ENCODE measurements at regions not wholly inside any gene's neighbourhood (a gene's known extent, or its start where the extent isn't known, plus 50 kb on each side); places are given as distances from the start of the nearest gene placed in this dataset.

GRCh38 chr4:151991884-151992167, 231.0 kb upstream of the GATB start:
- intact Hi-C loops (cut with micrococcal nuclease; ENCODE audit: unreplicated experiment) = no loop called here
- Histone ChIP-seq H3K36me3 (ENCODE audit: control insufficient read depth, insufficient read depth, low read length) (no peaks in the 10 kb centered on the region), H3K4me3 (ENCODE audit: low read depth, low read length) (no peak overlapping the region), H3K27me3 (replicated peaks; ENCODE audit: control insufficient read depth, insufficient read depth, low read length) (no peaks in the 10 kb centered on the region), H3K9me3 (no peaks in the 10 kb centered on the region), H3K4me1 (peaks cover 8% of the 10 kb centered on the region; the same call in 1 of the 2 replicates)
- Mint-ChIP-seq H3K4me1 (ENCODE audit: low read depth, unreplicated experiment) (no peaks in the 10 kb centered on the region), H3K36me3 (ENCODE audit: insufficient read depth, unreplicated experiment) (no peaks in the 10 kb centered on the region), H3K4me3 (ENCODE audit: unreplicated experiment) (no peak overlapping the region), H3K9me3 (ENCODE audit: unreplicated experiment) (no peaks in the 10 kb centered on the region), H3K27ac (ENCODE audit: unreplicated experiment) (no peak overlapping the region), H3K27me3 (ENCODE audit: insufficient read depth, unreplicated experiment) (no peaks in the 10 kb centered on the region)
- ChIA-PET CTCF (no interaction called here), POLR2A (no interaction called here)
- no peak for TF ChIP-seq CTCF (IDR thresholded peaks at IDR 0.05; ENCODE audit: insufficient read depth in 1 of 2, low read depth in 1 of 2, low read length in 1 of 2, severe bottlenecking in 1 of 2, unreplicated experiment in 1 of 2)
- no TSS peak for BruUV-seq (replicated peaks)
- no peak for DNase-seq

- Mint-ChIP-seq H3K27ac (ENCODE audit: unreplicated experiment) (no peak overlapping the region), H3K36me3 (ENCODE audit: insufficient read depth, unreplicated experiment) (no peaks in the 10 kb centered on the region), H3K27me3 (ENCODE audit: insufficient read depth, unreplicated experiment) (no peaks in the 10 kb centered on the region), H3K9me3 (ENCODE audit: unreplicated experiment) (no peaks in the 10 kb centered on the region), H3K4me3 (ENCODE audit: unreplicated experiment) (no peak overlapping the region), H3K4me1 (ENCODE audit: low read depth, unreplicated experiment) (no peaks in the 10 kb centered on the region)
- no TSS peak for BruUV-seq (replicated peaks)
- intact Hi-C loops (cut with micrococcal nuclease; ENCODE audit: unreplicated experiment) = no loop called here
- ChIA-PET POLR2A (no interaction called here), CTCF (no interaction called here)
- H3K27me3 ChIP-seq (replicated peaks; ENCODE audit: control insufficient read depth, insufficient read depth, low read length) = no peaks in the 10 kb centered on the region
- TF ChIP-seq CTCF (IDR thresholded peaks at IDR 0.05; ENCODE audit: insufficient read depth in 1 of 2, low read depth in 1 of 2, low read length in 1 of 2, severe bottlenecking in 1 of 2, unreplicated experiment in 1 of 2) = no peak
- no peaks in the 10 kb centered on the region for H3K36me3 ChIP-seq (ENCODE audit: control insufficient read depth, insufficient read depth, low read length)
- DNase-seq = no peak
- H3K4me3 ChIP-seq (ENCODE audit: low read depth, low read length) = no peak overlapping the region
- H3K9me3 ChIP-seq = no peaks in the 10 kb centered on the region
- peaks cover 8% of the 10 kb centered on the region; the same call in 1 of the 2 replicates for H3K4me1 ChIP-seq
Measured at GRCh38 chr4:151991001-151991883, 230.4 kb upstream of the GATB start.

- no TSS peak for BruUV-seq (replicated peaks)
- POLR2A ChIA-PET = no interaction called here
- Mint-ChIP-seq H3K9me3 (ENCODE audit: unreplicated experiment) (no peaks in the 10 kb centered on the region), H3K36me3 (ENCODE audit: insufficient read depth, unreplicated experiment) (no peaks in the 10 kb centered on the region), H3K4me3 (ENCODE audit: unreplicated experiment) (no peak overlapping the region), H3K27ac (ENCODE audit: unreplicated experiment) (no peak overlapping the region), H3K4me1 (ENCODE audit: low read depth, unreplicated experiment) (no peaks in the 10 kb centered on the region), H3K27me3 (ENCODE audit: insufficient read depth, unreplicated experiment) (no peaks in the 10 kb centered on the region)
- no peak for DNase-seq
- TF ChIP-seq CTCF (IDR thresholded peaks at IDR 0.05; ENCODE audit: insufficient read depth in 1 of 2, low read depth in 1 of 2, low read length in 1 of 2, severe bottlenecking in 1 of 2, unreplicated experiment in 1 of 2) = no peak
- Histone ChIP-seq H3K9me3 (no peaks in the 10 kb centered on the region), H3K27me3 (replicated peaks; ENCODE audit: control insufficient read depth, insufficient read depth, low read length) (no peaks in the 10 kb centered on the region), H3K36me3 (ENCODE audit: control insufficient read depth, insufficient read depth, low read length) (no peaks in the 10 kb centered on the region), H3K4me3 (ENCODE audit: low read depth, low read length) (no peak overlapping the region), H3K4me1 (peaks cover 8% of the 10 kb centered on the region; the same call in 1 of the 2 replicates)
- intact Hi-C loops (cut with micrococcal nuclease; ENCODE audit: unreplicated experiment) = no loop called here
- CTCF ChIA-PET = no interaction called here
Measured at GRCh38 chr4:151990201-151990600, 229.4 kb upstream of the GATB start.

Data from Caco-2 (cell line).